ENCODE measurements at regions not wholly inside any gene's neighbourhood (a gene's known extent, or its start where the extent isn't known, plus 50 kb on each side); places are given as distances from the start of the nearest gene placed in this dataset.

DNA sequence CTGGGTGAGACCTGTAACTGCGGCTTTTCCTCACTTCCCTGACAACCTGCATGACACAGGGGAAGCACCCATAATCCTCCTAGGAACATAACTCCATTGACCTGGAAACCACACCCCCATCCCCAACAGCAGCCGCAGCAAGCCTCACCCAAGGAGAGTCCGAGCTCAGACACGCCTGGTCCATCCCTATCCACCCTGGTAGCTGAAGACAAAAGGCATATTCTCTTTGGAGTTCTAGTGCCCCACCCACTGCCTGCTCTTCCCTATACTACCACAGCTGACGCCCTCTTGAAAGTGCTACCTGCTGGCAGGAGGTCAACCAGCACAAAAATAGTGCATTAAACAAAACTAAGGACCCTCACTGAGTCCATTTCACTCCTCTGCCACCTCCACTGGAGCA, 1080.9 kb upstream of the IGFBP7 start:
- in situ Hi-C loops (cut with MboI; ENCODE audit: low pct_ligation_motif_present in 1 of 4, low pct_unique_long_range_greater_than_20kb in 1 of 4, low sequenced_read_pairs in 3 of 4) (no loop called here), intact Hi-C loops (cut with DNase I; ENCODE audit: low total_unique reads) (no loop called here)
- H3K27ac ChIP-seq, result no peak overlapping the region
- 81% methylated on average over 5 of the region's 5 CpGs; no CpG with 5 or more reads in 1 of the 2 donors for WGBS, 2 donors (ENCODE audit: low coverage in 1 of 2)
- no peaks in the 10 kb centered on the region for H3K9me3 ChIP-seq
- no peak overlapping the region for H3K4me3 ChIP-seq
- no peaks in the 10 kb centered on the region for H3K4me1 ChIP-seq
- H3K36me3 ChIP-seq, result no peaks in the 10 kb centered on the region
- no peak for DNase-seq
- H3K27me3 ChIP-seq, result no peaks in the 10 kb centered on the region
- no peak for TF ChIP-seq EP300 (IDR thresholded peaks at IDR 0.05; ENCODE audit: low read depth)
- TF ChIP-seq POLR2AphosphoS5 (IDR thresholded peaks at IDR 0.05), result no peak
- TF ChIP-seq, protein P1, sequence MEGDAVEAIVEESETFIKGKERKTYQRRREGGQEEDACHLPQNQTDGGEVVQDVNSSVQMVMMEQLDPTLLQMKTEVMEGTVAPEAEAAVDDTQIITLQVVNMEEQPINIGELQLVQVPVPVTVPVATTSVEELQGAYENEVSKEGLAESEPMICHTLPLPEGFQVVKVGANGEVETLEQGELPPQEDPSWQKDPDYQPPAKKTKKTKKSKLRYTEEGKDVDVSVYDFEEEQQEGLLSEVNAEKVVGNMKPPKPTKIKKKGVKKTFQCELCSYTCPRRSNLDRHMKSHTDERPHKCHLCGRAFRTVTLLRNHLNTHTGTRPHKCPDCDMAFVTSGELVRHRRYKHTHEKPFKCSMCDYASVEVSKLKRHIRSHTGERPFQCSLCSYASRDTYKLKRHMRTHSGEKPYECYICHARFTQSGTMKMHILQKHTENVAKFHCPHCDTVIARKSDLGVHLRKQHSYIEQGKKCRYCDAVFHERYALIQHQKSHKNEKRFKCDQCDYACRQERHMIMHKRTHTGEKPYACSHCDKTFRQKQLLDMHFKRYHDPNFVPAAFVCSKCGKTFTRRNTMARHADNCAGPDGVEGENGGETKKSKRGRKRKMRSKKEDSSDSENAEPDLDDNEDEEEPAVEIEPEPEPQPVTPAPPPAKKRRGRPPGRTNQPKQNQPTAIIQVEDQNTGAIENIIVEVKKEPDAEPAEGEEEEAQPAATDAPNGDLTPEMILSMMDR (IDR thresholded peaks at IDR 0.05), result no peak
- no peak for TF ChIP-seq POLR2A (IDR thresholded peaks at IDR 0.05)

DNA sequence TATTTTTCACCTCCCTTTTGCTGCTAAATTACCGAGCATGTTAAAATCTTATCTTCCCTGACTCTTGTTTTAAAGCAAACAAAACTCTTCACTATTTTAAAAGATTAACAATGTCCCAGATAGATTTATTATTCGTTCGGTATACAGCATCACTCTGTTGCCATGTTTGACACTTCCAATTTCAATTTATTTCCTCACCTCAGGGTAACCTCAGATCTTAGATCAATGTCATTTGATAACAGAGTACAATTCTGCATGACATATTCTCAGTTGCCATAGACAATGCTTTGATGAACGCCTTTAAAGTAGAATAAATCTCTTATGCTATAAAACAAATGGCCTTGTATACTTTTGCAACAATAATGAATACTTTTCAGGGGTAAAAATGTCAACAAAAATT, 1078.1 kb upstream of the IGFBP7 start:
- Histone ChIP-seq H3K27ac (no peak overlapping the region), H3K36me3 (no peaks in the 10 kb centered on the region), H3K4me3 (no peak overlapping the region), H3K27me3 (no peaks in the 10 kb centered on the region), H3K4me1 (no peaks in the 10 kb centered on the region), H3K9me3 (no peaks in the 10 kb centered on the region)
- intact Hi-C loops (cut with DNase I; ENCODE audit: low total_unique reads) (no loop called here), in situ Hi-C loops (cut with MboI; ENCODE audit: low pct_ligation_motif_present in 1 of 4, low pct_unique_long_range_greater_than_20kb in 1 of 4, low sequenced_read_pairs in 3 of 4) (no loop called here)
- TF ChIP-seq EP300 (IDR thresholded peaks at IDR 0.05; ENCODE audit: low read depth), result no peak
- DNase-seq, result no peak
- whole genome bisulfite sequencing, 2 donors (ENCODE audit: low coverage in 1 of 2), result 65 to 71% methylated on average over 4 of the region's 4 CpGs

DNA sequence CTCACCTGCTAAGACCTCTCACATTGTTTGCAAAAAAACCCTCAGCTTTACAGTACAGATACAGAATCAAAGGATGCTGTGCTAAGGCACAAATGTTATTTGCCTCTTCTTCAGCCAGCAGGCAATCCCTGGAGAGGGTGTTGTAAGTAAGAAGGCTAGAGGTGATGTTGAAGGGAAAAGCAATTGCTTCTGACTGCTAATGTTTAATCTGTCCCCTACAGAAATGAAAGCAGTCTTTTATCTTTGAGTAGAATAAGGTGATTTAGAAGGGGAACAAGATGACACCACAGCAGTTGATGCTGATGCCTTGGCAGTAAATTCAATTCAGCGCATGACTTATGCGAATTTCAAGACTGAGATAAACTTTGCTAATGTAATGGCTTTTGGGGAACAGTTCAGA, 1064.8 kb upstream of the IGFBP7 start:
- Histone ChIP-seq H3K4me1 (no peaks in the 10 kb centered on the region), H3K27ac (no peak overlapping the region), H3K4me3 (no peak overlapping the region), H3K9me3 (no peaks in the 10 kb centered on the region), H3K36me3 (no peaks in the 10 kb centered on the region), H3K27me3 (no peaks in the 10 kb centered on the region)
- no peak for TF ChIP-seq POLR2AphosphoS5 (IDR thresholded peaks at IDR 0.05)
- TF ChIP-seq, protein P1 (IDR thresholded peaks at IDR 0.05), result no peak
- no peak for TF ChIP-seq POLR2A (IDR thresholded peaks at IDR 0.05)
- TF ChIP-seq EP300 (IDR thresholded peaks at IDR 0.05; ENCODE audit: low read depth), result no peak
- intact Hi-C loops (cut with DNase I; ENCODE audit: low total_unique reads) (no loop called here), in situ Hi-C loops (cut with MboI; ENCODE audit: low pct_ligation_motif_present in 1 of 4, low pct_unique_long_range_greater_than_20kb in 1 of 4, low sequenced_read_pairs in 3 of 4) (no loop called here)
- whole genome bisulfite sequencing, 2 donors (ENCODE audit: low coverage in 1 of 2), result 91 to 94% methylated on average over 2 of the region's 2 CpGs
- DNase-seq, result no peak

DNA sequence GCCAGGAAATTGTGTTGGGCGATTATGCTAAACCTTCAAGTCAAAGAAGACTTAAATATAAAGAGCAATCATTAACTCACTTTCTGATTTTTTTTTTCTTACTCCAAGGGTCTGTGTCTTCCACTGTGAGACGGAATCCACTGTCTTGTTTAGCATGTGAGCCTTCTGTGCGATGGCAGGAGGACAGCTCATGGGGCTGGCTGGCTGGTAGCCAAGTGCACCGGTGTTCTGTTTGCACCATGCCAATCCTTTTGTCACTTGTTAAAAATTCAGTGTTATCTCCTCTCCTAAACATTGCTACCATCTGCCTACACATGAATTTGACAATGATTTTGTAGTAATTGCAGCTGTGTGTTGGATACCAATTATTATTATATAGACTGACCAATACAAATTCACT, 1056.3 kb upstream of the IGFBP7 start:
- H3K27me3 ChIP-seq, result no peaks in the 10 kb centered on the region
- TF ChIP-seq, protein P1 (IDR thresholded peaks at IDR 0.05), result no peak
- no peak for TF ChIP-seq POLR2AphosphoS5 (IDR thresholded peaks at IDR 0.05)
- TF ChIP-seq EP300 (IDR thresholded peaks at IDR 0.05; ENCODE audit: low read depth), result no peak
- no peak for TF ChIP-seq POLR2A (IDR thresholded peaks at IDR 0.05)
- in situ Hi-C loops (cut with MboI; ENCODE audit: low pct_ligation_motif_present in 1 of 4, low pct_unique_long_range_greater_than_20kb in 1 of 4, low sequenced_read_pairs in 3 of 4) (no loop called here), intact Hi-C loops (cut with DNase I; ENCODE audit: low total_unique reads) (no loop called here)
- no peak overlapping the region for H3K4me3 ChIP-seq
- H3K9me3 ChIP-seq, result no peaks in the 10 kb centered on the region
- WGBS, 2 donors (ENCODE audit: low coverage in 1 of 2), result 52 to 59% methylated on average over 4 of the region's 4 CpGs
- no peaks in the 10 kb centered on the region for H3K4me1 ChIP-seq
- DNase-seq, result no peak
- H3K36me3 ChIP-seq, result no peaks in the 10 kb centered on the region
- no peak overlapping the region for H3K27ac ChIP-seq

DNA sequence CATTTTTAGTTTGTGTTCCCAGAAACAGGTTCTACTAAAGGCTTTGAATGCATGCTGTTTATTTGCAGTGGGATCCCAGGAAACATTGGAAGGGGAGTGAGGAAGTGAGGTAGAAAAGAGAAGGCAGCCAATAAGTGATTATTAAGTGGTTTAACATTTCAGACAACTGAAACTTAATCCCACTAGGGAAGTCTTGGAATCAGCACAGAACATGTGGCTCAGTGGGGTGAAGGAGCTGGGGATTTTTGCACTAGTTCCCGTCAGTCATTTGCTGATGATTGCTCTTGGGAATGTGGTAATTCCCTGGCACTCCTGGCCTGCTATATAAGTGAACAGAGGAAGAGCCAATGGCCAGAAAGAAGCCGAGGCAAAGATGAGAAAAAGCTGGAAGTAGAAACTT, 1053.0 kb upstream of the IGFBP7 start:
- in situ Hi-C loops (cut with MboI; ENCODE audit: low pct_ligation_motif_present in 1 of 4, low pct_unique_long_range_greater_than_20kb in 1 of 4, low sequenced_read_pairs in 3 of 4) (no loop called here), intact Hi-C loops (cut with DNase I; ENCODE audit: low total_unique reads) (no loop called here)
- H3K36me3 ChIP-seq, result no peaks in the 10 kb centered on the region
- H3K9me3 ChIP-seq, result no peaks in the 10 kb centered on the region
- no peaks in the 10 kb centered on the region for H3K4me1 ChIP-seq
- no peak overlapping the region for H3K27ac ChIP-seq
- H3K4me3 ChIP-seq, result no peak overlapping the region
- WGBS, 2 donors (ENCODE audit: low coverage in 1 of 2), result 29 to 43% methylated on average over 1 to 2 of the region's 2 CpGs
- no peak for DNase-seq
- no peaks in the 10 kb centered on the region for H3K27me3 ChIP-seq
- no peak for TF ChIP-seq EP300 (IDR thresholded peaks at IDR 0.05; ENCODE audit: low read depth)
- TF ChIP-seq, protein P1 (IDR thresholded peaks at IDR 0.05), result no peak
- TF ChIP-seq POLR2AphosphoS5 (IDR thresholded peaks at IDR 0.05), result no peak
- TF ChIP-seq POLR2A (IDR thresholded peaks at IDR 0.05), result no peak

Data from transverse colon (tissue), 4 donors.